M059J (cell line): ENCODE measurements at regions not wholly inside any gene's neighbourhood (a gene's known extent, or its start where the extent isn't known, plus 50 kb on each side); places are given as distances from the start of the nearest gene placed in this dataset.

Experiments used
- DNase-seq: peaks from one replicate; pipeline ENCODE4 v3.0.0-alpha.2; 2012; ENCODE audit warnings: low read depth

- peak; percentile 4 for DNase-seq
Observed at GRCh38 chr21:24225431-24225830, 1381.8 kb downstream of the MRPL39 start.

GRCh38 chr21:24224422-24224821 is 1382.9 kb downstream of the MRPL39 start:
- no peak for DNase-seq

- no peak for DNase-seq
Observed at GRCh38 chr21:24223624-24224023, 1383.7 kb downstream of the MRPL39 start.

- no peak for DNase-seq
Observed at GRCh38 chr21:24222676-24223075, 1384.6 kb downstream of the MRPL39 start.

GRCh38 chr21:24220446-24220845 is 1386.8 kb downstream of the MRPL39 start:
- no peak for DNase-seq

GRCh38 chr21:24217151-24217550 is 1390.1 kb downstream of the MRPL39 start:
- DNase-seq, result no peak

GRCh38 chr21:24210130-24210529 is 1397.2 kb downstream of the MRPL39 start:
- DNase-seq, result no peak

- DNase-seq, result no peak
Observed at GRCh38 chr21:24208562-24209260, 1398.6 kb downstream of the MRPL39 start.

GRCh38 chr21:24205319-24205718 is 1402.0 kb downstream of the MRPL39 start:
- no peak for DNase-seq

- no peak for DNase-seq
Observed at GRCh38 chr21:24204641-24205040, 1402.6 kb downstream of the MRPL39 start.

GRCh38 chr21:24200052-24200451 is 1407.2 kb downstream of the MRPL39 start:
- no peak for DNase-seq

- DNase-seq, result no peak
Observed at GRCh38 chr21:24197923-24198322, 1409.4 kb downstream of the MRPL39 start.

- no peak for DNase-seq
Observed at GRCh38 chr21:24197132-24197643, 1410.1 kb downstream of the MRPL39 start.

- no peak for DNase-seq
Observed at GRCh38 chr21:24188506-24188905, 1418.8 kb downstream of the MRPL39 start.

GRCh38 chr21:24183077-24183476 is 1424.2 kb downstream of the MRPL39 start:
- DNase-seq, result no peak

GRCh38 chr21:24179110-24179509 is 1428.2 kb downstream of the MRPL39 start:
- no peak for DNase-seq

GRCh38 chr21:24175106-24175505 is 1432.2 kb downstream of the MRPL39 start:
- no peak for DNase-seq

GRCh38 chr21:24171736-24172135 is 1435.5 kb downstream of the MRPL39 start:
- no peak for DNase-seq

- DNase-seq, result no peak
Observed at GRCh38 chr21:24163539-24163938, 1443.7 kb downstream of the MRPL39 start.

GRCh38 chr21:24160528-24160927 is 1446.8 kb downstream of the MRPL39 start:
- DNase-seq, result no peak

GRCh38 chr21:24153137-24153536 is 1454.1 kb downstream of the MRPL39 start:
- no peak for DNase-seq

GRCh38 chr21:24150753-24151152 is 1456.5 kb downstream of the MRPL39 start:
- no peak for DNase-seq

GRCh38 chr21:24148461-24148860 is 1458.8 kb downstream of the MRPL39 start:
- DNase-seq, result no peak

GRCh38 chr21:24147674-24148073 is 1459.6 kb downstream of the MRPL39 start:
- no peak for DNase-seq
